ENCODE measurements at regions not wholly inside any gene's neighbourhood (a gene's known extent, or its start where the extent isn't known, plus 50 kb on each side); places are given as distances from the start of the nearest gene placed in this dataset.

- H3T11ph ChIP-seq (ENCODE audit: low read length), result no peak overlapping the region
- no peak overlapping the region for H2BK15ac ChIP-seq (ENCODE audit: low read depth, low read length)
- Mint-ChIP-seq H3K27me3 (ENCODE audit: low read depth) (no peaks in the 10 kb centered on the region), H3K4me3 (no peak overlapping the region), H3K27ac (no peak overlapping the region), H3K4me1 (peaks cover 11% of the 10 kb centered on the region in 2 experiments), H3K9me3 (peaks cover 3% of the 10 kb centered on the region in 2 experiments; a peak in 3 of 5 replicates), H3K36me3 (ENCODE audit: insufficient read depth in 1 of 3, low read depth in 3 of 3) (no peaks in the 10 kb centered on the region)
- H2BK20ac ChIP-seq (ENCODE audit: low read depth, low read length, poor library complexity, severe bottlenecking), result no peak overlapping the region
- H2AFZ ChIP-seq (ENCODE audit: low read length), result no peak overlapping the region
- no peak overlapping the region for H3K18ac ChIP-seq (ENCODE audit: insufficient read length, low read depth, low read length)
- H3K4me2 ChIP-seq (ENCODE audit: insufficient read depth, insufficient read length, low read length), result no peak overlapping the region
- no peak overlapping the region for H4K8ac ChIP-seq (replicated peaks; ENCODE audit: insufficient read length, low read depth, low read length)
- H4K20me1 ChIP-seq (ENCODE audit: control insufficient read depth, insufficient read depth, insufficient read length), result no peaks in the 10 kb centered on the region
- H3K79me2 ChIP-seq (ENCODE audit: insufficient read depth, low read length), result no peaks in the 10 kb centered on the region
- H3K79me1 ChIP-seq (ENCODE audit: insufficient read depth, low read depth, low read length, poor library complexity, severe bottlenecking), result no peaks in the 10 kb centered on the region
- H2BK5ac ChIP-seq (ENCODE audit: insufficient read length, low read length), result no peak overlapping the region
- no peak for TF ChIP-seq CTCF (conservative IDR thresholded peaks at IDR 0.05)
- H4K5ac ChIP-seq (ENCODE audit: insufficient read length, low read depth, low read length), result no peak overlapping the region
- no peak overlapping the region for H3K14ac ChIP-seq (ENCODE audit: insufficient read depth, low read length)
- H3K23ac ChIP-seq (ENCODE audit: insufficient read length, low read depth, low read length), result no peak overlapping the region
- DNase-seq, result no peak
- no peaks in the 10 kb centered on the region for H3K9me3 ChIP-seq (ENCODE audit: control insufficient read depth, low read depth, low read length)
- no peak overlapping the region for H3K27ac ChIP-seq (ENCODE audit: insufficient read length, low read depth, low read length)
- H3K4ac ChIP-seq (ENCODE audit: low read depth, low read length), result no peak overlapping the region
- no peak overlapping the region for H3K56ac ChIP-seq (ENCODE audit: insufficient read length, low read depth, low read length)
- no peaks in the 10 kb centered on the region for H3K27me3 ChIP-seq (ENCODE audit: insufficient read depth, low read length)
- H3K23me2 ChIP-seq (ENCODE audit: insufficient read length, low read depth, low read length, poor library complexity, severe bottlenecking), result no peaks in the 10 kb centered on the region
- H3K4me1 ChIP-seq (ENCODE audit: insufficient read depth, low read length), result no peaks in the 10 kb centered on the region
- H3K9ac ChIP-seq (ENCODE audit: extremely low read depth, insufficient read length, low read length), result no peak overlapping the region
- no peak overlapping the region for H2BK12ac ChIP-seq (ENCODE audit: insufficient read length, low read depth, low read length)
- H2BK120ac ChIP-seq (ENCODE audit: low read depth, low read length, poor library complexity, severe bottlenecking), result no peak overlapping the region
- H4K91ac ChIP-seq (ENCODE audit: insufficient read length, low read depth, low read length), result no peak overlapping the region
- H2AK5ac ChIP-seq (ENCODE audit: insufficient read length, low read length), result no peak overlapping the region
Measured at GRCh38 chr12:43123461-43123860, 428.5 kb downstream of the ADAMTS20 start.
